CD1c-positive myeloid dendritic cell (primary cell): ENCODE measurements at regions not wholly inside any gene's neighbourhood (a gene's known extent, or its start where the extent isn't known, plus 50 kb on each side); places are given as distances from the start of the nearest gene placed in this dataset.
"Not testable (repeated sequence)": the region's sequence is repeated elsewhere in the genome, so short reads cannot be mapped to it uniquely, and the experiment has no call there.

Source experiments
- DNase-seq: peaks from one replicate; pipeline ENCODE4 v3.0.0-alpha.2; 2016; ENCODE audit errors: extremely low spot score

GRCh38 chr5:30498509-30498908, 695.0 kb upstream of the CDH6 start:
- DNase-seq = not testable (repeated sequence)

DNA sequence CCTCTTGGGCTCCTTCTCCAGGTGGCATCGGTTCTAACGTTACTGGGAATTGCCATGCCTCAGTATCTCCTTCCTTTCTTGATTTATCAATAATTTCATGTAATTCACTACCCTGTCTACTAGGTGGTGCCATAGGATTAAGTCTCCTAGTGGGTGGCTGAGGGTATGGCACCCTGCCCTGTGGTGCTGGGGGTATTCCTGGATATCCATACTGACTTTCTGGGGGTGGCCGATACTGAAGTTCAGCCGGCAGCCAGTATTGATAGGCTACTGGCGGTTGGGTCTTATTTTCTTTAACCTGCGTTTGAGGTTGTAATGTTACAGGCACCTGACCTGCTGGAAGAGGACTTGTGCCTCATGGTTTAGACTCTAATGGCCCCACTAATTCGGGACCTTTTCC, 699.4 kb upstream of the CDH6 start:
- not testable (repeated sequence) for DNase-seq

DNA sequence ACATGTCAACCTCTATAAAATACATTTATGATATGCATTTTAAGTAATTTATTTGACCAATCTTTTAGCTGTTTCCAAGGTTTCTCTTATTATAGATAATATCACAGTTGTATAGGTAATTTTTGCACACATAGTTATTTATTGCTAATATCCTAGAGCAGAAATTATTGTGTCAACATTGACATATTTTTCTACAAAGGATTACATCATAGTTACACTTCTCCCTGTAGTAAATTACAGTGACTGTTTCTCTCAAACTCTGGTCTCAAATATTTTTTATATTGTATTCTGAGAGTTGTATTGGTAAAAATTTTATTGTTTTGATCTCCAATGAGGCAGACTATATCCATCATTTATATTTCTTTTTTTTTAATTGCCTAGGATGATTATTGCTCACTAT, 714.4 kb upstream of the CDH6 start:
- no peak for DNase-seq

DNA sequence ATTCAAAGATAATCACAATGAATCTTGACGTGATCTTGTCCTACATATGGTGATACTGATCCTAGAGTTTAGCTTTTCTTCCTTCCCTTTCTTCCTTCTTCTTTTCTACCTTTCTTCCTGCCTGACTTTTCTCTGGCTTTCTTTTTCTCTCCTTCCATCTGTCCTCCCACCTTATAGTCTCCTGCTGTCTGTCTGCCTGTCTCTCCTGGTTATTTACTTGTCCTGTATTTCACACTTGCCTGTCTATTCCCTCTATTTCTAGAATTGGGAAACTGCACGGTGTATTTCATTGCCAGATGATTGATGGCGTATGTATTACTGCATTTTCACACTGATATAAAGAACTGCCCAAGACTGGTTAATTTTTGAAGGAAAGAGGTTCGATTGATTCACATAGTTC, 718.1 kb upstream of the CDH6 start:
- no peak for DNase-seq

DNA sequence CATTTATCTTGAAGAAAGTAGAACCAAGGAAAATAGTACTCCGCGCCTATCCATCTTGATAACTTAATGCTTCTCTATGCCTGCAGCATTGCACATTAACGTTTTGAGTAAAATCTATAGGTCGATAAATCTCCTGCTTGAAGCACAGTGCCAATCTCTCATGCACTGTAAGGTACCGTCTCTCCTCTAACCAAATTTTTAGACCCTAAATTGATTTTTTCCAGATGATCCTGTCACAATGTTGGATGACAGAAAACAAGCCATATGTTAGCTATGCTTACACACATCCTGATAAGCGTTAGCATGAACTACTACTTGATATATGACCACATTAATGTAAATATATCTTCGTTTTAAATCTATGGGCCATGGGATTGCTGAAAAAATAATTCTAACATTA, 723.8 kb upstream of the CDH6 start:
- no peak for DNase-seq

GRCh38 chr5:30458681-30459080, 734.8 kb upstream of the CDH6 start:
- DNase-seq = no peak

DNA sequence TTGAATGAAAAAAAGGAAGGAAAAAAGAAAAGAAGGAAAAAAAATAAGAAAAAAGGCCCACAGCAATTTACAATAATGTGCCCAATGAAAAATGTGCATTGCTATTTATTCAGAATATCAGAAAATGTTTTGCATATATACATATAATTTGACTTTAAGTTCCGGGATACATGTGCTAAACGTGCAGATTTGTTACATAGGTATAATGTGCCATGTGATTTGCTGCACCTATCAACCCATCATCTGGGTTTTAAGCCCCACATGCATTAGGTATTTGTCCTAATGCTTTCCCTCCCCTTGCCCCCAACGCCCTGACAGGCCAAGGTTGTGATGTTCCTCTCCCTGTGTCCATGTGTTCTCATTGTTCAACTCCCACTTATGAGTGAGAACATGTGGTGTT, 738.0 kb upstream of the CDH6 start:
- DNase-seq = not testable (repeated sequence)

DNA sequence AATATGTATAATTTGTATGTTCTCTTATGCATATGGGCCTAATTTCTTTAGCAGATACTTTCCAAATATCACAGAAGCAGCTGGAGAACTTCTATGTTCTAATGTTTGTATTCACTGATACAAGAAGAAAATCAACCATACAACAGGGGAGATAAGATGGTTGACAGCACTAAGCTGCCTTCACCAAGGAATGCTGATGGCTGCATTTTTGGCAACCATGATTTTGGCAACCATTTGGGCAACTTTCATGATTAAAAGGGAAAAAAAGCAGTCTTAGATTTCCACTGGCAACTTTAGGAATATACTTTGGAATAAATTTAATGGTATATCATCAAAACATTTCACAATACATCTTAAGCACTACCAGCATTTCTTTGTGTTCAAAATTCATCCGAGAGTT, 740.3 kb upstream of the CDH6 start:
- no peak for DNase-seq

DNA sequence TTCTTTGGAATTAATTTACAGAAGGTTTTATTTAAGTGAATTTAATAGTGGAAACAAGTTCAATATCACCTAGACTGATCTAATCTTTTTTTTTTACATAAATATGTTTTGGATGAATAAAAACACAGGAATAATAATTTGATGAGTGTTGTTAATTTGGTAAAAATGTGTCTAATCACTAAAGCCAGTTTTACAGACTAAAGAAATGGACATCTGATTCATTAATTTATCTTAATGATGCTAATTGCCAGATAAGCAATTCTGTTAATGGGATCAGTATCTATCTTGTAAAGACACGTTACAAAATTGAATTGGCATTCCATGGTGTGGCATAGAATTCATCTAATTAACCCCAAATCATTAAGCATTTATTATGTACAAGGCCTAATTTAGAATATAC, 743.3 kb upstream of the CDH6 start:
- DNase-seq = no peak

GRCh38 chr5:30447431-30447830, 746.1 kb upstream of the CDH6 start:
- DNase-seq = no peak

GRCh38 chr5:30446456-30446855, 747.0 kb upstream of the CDH6 start:
- DNase-seq = no peak

DNA sequence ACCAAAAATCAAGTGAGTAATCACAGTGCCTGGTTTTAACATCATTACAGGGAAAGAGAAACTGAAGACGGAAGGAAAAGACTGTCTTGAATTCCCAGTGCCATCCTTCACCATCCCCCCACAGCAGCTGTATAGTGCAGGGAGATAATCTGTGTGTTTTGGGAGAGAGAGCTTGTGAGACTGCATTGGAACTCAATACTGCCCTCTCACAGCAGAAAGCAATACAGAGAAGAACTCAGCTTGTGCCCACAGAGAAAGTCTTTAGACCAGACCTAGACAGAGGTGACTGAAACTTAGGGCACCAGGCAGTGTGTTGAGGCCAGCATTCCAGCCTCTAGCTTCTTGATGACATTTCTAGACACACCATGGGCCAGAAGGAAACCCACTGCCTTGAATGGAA, 754.7 kb upstream of the CDH6 start:
- no peak for DNase-seq

- DNase-seq = peak; percentile 38
These were observed 756.8 kb upstream of the CDH6 start for GRCh38 chr5:30436691-30437090.

DNA sequence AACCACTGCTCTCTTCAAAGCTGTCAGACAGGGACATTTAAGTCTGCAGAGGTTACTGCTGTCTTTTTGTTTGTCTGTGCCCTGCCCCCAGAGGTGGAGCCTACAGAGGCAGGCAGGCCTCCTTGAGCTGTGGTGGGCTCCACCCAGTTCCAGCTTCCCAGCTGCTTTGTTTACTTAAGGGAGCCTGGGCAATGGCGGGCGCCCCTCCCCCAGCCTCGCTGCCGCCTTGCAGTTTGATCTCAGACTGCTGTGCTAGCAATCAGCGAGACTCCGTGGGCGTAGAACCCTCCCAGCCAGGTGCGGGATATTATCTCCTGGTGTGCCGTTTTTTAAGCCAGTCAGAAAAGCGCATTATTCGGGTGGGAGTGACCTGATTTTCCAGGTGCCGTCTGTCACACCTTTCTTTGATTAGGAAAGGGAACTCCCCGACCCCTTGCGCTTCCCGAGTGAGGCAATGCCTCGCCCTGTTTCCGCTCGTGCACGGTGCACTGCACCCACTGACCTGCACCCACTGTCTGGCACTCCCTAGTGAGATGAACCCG, 764.5 kb upstream of the CDH6 start:
- not testable (repeated sequence) for DNase-seq

- DNase-seq = no peak
These were observed 779.4 kb upstream of the CDH6 start for GRCh38 chr5:30414078-30414477.

DNA sequence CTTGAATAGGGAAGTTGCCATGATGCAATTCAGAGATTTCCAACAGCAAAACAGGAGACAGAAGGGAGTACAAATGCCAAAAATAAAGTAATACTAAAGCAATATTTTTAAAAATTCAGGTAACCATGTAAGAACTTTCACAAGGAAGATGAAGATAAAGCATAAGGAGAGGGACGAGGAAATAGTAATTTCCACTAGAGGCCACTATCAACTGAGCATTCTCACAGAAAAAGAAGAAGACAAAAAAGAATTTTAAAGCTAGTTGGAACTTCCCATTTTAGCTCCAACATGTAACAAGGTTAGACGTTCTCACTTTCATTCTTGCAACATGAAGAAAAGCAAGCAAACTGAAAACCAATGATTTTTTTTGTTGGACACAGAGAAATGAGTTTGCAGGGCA, 779.9 kb upstream of the CDH6 start:
- no peak for DNase-seq

DNA sequence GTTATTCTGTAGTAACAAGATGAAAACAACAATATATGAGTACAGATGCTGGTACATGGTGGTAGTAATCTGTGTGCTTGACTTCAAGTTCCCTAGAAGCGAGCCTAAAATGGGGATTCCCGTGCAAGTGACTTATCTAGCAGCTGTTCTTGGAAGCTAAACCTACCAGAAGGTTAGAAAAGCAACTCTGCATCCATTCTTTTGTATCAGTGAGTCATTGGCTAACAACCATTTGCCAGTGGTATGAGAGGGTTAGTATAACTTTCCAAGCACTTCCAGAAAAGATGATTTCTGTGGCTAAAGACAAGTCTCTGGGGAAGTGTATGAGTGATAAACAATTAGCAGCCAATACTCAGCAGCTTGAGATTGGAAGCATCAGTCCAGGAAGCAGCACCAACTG, 787.7 kb upstream of the CDH6 start:
- no peak for DNase-seq

DNA sequence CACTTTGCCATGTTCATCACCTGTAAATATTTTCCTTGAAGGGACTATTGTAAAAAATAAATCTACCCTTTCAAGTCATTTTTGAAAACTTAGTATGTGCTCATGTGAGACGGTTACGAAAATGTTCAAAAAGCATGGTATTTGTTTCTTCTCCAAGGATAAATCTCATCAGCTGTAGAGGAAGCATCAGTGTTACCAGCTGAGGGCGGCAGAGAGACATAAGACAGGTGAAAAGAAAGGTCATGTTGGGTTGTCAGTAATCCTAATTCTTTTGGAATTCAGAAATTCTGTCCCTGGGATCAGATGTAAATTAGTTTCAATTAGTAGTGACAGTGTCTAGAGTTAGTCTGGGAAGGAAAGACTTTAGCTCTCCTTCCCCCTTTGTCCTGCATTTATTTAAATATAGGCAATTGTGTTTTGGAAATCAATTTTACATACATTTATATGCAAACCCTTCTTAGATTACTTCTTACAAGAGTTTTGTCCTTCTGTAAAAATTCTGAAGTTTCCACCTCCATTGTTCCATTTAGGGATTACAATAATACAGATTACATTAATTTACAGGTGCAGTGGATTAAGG, 791.9 kb upstream of the CDH6 start:
- DNase-seq = peak; percentile 24

DNA sequence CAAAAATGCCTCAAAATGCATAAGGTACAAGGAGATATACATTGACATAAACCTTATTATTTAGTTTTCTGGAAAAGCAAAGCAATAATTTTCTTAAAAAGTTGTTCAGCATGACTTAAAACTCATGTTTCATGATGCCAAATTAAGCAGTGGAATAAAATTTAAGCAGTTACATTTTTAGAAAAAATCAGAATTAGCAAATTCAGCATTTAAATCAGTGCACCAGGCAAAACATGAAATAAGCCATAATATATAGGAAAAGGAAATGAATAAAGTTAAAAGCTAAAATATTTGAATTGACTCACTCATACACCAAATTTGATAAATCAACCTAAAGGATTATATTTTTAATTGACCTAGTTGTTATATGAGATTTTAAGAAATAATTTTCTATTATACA, 795.1 kb upstream of the CDH6 start:
- no peak for DNase-seq

- no peak for DNase-seq
These were observed 800.6 kb upstream of the CDH6 start for GRCh38 chr5:30392897-30393296.

GRCh38 chr5:30390095-30390494, 803.4 kb upstream of the CDH6 start:
- DNase-seq = no peak

- DNase-seq = no peak
These were observed 805.4 kb upstream of the CDH6 start for GRCh38 chr5:30387974-30388632.

DNA sequence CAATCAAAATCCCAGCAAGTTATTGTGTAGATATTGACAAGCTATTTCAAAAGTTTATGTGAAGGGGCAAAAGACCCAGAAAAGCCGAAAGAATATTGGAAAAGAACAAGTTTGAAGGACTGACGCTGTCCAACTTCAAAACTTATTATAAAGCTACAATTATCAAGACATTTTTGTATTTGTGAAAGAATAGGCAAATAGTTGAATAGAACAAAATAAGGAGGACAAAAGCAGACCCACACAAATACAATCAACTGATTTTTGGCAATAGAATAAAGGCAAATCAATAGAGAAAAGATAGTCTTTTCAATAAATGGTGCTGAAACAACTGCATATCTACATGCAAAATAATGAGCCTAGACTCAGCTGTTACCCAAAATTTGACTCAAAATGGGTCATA, 807.7 kb upstream of the CDH6 start:
- no peak for DNase-seq

GRCh38 chr5:30384171-30384570, 809.3 kb upstream of the CDH6 start:
- no peak for DNase-seq
